ENCODE measurements at regions not wholly inside any gene's neighbourhood (a gene's known extent, or its start where the extent isn't known, plus 50 kb on each side); places are given as distances from the start of the nearest gene placed in this dataset.
"Not testable (repeated sequence)": the region's sequence is repeated elsewhere in the genome, so short reads cannot be mapped to it uniquely, and the experiment has no call there.

GRCh38 chr5:98330871-98331270, 442.6 kb upstream of the RGMB start:
- no peak for DNase-seq

GRCh38 chr5:98333921-98334320, 439.5 kb upstream of the RGMB start:
- no peak for DNase-seq

DNA sequence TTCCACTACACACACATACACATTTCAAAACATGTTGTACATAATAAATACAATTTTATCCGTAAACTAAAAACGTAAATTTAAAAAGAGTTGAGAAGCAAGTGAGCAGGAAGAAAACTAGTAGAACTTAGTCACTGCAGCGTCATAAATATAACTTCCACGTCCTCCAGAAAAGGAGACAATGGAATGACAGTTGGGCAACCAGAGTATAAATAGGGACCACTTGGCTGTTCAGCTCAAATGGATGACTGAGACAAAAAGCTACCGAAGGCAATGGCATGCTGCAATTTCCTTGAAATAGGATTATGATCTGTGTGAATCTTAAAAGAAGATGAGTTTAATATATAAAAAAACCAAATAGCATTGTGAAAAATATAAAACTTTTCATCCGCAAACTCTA, 438.5 kb upstream of the RGMB start:
- DNase-seq, result no peak

GRCh38 chr5:98339141-98339848, 434.2 kb upstream of the RGMB start:
- no peak for DNase-seq

DNA sequence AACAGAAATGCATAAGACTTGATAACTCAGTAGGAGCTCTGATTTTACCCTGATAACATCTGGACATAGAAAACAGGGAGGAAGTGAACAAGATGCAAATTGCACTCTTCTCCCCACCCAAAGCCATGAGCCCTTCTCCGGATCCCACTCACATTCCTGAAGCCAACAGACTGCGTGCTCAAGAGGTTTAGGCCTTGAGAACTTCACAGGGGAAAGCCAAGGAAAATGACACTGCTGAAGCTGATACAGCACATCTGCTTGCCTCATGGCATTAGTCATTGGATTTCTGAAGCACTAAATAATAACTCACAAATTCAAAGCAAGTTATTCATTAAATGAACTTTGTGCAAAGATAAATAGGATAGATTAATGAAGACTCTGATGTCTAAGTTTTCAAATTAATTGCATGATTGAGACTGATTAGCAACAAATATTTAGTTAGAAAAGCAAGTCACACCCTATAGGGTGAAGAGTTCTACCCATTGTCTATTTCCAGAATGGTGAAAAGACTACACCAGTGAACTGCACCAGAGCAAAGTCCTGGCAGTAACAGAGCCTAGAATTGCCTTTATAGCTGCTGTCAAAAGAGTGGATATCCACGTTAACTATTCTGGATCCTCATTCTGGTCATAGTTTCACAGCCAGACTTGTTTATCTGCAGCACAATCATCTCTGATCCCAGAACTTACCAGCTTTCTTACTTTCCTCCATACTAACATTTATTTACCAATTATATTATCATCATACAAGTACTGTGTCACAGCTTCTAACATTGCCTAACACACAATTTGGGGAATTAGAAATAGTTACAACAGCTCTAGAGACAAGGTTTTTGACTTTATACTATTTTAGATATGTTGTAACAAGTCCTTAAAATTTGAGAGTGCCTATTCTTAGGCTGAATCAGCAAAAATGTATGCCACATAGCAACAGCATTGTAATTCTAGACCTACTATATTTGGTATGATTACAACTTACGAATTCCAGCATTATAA, 432.1 kb upstream of the RGMB start:
- no peak for DNase-seq

DNA sequence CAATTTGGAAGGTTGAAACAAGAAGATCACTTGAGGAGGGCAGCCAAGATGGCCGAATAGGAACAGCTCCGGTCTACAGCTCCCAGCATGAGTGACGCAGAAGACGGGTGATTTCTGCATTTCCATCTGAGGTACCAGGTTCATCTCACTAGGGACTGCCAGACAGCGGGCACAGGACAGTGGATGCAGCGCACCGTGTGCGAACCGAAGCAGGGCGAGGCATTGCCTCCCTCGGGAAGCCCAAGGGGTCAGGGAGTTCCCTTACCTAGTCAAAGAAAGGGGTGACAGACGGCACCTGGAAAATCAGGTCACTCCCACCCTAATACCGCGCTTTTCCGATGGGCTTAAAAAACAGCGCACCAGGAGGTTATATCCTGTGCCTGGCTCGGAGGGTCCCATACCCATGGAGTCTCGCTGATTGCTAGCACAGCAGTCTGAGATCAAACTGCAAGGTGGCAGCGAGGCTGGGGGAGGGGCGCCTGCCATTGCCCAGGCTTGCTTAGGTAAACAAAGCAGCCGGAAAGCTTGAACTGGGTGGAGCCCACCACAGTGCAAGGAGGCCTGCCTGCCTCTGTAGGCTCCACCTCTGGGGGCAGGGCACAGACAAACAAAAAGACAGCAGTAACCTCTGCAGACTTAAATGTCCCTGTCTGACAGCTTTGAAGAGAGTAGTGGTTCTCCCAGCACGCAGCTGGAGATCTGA, 430.4 kb upstream of the RGMB start:
- not testable (repeated sequence) for DNase-seq

DNA sequence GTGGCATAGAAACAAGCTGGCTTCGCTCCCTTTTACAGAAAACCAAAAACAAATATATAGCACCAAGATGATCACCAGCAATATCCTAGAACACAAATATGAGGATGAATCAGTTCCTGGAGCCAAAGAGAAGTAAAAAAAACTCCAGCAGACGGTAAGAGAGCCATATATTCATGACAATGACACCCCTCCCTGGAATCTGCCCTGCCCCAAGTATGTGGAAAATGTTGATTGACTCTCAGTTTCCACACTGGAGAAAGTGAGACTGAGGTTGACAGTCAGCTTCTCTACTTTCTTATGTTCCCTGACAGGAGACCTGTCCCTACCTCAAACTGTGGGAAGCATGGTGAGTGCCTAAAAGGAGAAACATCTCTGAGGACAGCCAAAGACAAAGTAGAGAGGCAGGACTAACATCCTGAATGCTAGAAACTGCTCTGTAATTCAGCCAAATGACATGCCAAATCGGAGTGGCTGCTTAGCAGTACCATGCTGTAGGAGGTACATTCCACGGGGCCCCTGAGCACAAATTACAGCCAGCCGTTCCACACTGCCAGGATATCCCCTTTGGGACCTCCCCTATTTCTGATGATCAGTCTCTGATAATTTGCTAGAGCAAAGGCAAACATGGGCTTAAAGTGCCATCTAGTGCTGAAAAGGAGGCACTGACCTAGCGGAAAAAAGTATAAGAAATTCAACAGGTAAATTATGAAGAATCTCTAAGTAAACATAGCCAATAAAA, 424.0 kb upstream of the RGMB start:
- DNase-seq, result peak; percentile 68

DNA sequence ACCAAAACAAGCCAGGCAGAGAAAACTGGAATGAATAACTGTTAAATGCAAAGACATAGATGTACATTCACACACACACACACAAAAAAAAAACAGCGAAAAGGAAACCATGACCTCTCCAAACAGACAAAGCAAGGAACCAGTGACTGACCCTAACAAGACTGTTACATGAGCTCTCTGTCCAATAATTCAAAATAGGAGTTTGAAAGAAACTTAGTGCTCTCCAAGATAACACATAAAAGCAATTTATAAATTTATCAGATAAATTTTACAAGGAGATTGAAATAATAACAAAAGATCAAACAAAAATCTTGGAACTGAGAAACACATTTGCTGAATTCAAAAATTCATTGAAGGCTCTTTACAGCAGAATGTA, 423.5 kb upstream of the RGMB start:
- no peak for DNase-seq

DNA sequence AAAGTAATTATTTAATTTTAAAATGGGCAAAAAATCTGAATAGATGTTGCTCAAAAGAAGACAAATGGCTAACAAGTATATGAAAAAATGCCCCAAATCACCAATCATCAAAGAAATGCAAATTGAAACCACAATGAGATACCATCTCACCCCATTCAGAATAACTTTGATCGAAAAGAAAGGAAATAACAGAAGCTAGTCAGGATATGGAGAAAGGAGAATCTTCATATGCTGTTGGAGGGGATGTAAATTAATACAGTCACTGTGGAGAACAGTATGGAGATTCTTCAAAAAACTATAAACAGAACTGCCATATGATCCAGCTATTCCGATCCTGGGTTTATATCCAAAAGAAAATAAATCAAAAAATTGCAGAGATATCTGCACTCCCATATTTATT, 418.5 kb upstream of the RGMB start:
- no peak for DNase-seq

DNA sequence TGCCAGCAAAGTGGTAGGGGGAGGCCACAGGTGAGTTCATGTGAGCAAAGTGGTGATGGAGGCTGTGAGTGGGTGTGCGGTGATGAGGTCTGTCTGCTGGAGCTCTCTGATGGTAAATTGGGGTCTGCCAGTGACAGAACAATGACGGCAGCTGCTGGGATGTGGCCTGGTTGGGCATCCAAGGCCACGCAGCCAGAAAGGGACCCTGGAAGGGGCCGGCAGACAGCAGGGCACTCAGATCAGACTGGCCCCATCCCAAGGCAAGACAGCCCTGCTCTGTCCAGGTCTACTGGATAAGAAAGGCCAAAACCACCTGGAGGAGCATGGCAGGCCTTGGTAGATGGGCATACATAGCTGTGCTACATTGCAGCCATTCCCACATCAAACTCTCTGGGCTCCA, 412.9 kb upstream of the RGMB start:
- DNase-seq, result no peak

- no peak for DNase-seq
These were observed 410.3 kb upstream of the RGMB start for GRCh38 chr5:98363157-98363556.

DNA sequence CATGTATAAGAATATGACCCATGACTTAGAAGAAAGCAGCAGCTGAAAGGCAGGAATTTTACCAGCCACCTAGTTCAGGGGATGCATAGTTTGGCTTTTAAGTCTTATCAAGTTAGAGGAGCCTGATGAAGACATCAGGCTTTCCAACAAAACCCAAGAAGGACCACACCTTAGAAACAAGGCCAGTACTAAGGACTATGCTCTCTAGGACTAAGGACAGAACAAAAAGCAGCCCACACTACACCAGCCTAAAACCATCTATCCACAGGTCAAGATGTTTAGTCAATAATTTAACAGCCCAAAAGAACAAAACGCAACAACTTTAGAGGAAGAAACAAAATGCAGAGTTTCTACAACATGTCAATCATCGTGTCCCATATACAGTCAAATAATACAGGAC, 408.9 kb upstream of the RGMB start:
- DNase-seq, result no peak

GRCh38 chr5:98365126-98365525, 408.3 kb upstream of the RGMB start:
- DNase-seq, result peak; percentile 73

DNA sequence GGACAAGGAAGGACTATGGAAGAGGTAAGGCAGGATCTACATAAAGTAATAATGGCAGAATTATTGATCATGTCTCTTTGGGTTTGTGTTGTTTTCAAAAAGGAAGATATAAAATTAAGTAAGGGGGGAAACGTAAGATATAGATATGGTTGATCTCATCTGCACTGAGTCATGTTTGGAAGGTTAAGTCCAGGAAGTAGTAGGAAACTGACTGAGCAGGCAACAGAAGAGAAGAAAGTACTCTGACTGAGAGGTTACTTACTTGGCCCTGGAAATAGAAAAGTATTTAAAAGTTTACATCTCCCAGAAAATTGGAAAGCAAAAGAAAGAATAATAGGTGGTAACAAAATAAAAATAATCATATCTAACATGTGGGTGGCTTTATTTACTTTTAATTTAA, 405.3 kb upstream of the RGMB start:
- DNase-seq, result peak; percentile 3

- DNase-seq, result no peak
These were observed 401.1 kb upstream of the RGMB start for GRCh38 chr5:98372351-98372750.

GRCh38 chr5:98391921-98392625, 381.4 kb upstream of the RGMB start:
- no peak for DNase-seq

DNA sequence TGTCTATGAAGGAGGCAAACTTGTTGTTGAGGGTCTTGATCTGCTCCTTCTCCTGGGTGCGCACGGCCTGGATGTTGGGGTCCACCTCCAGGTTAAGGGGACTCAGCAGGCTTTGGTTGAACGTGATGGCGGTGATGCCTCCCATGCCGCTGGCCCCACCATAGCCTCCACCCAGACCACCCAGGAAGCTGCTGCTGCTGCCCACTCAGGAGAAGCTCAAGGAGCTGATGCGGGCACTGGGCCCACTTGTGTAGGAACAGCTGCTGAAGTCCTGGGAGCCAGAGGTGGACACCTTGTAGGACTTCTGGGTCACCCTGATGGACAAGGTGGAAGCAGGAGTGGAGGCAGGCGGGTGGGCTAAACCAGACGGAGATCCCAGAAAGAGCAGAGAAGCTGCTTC, 380.3 kb upstream of the RGMB start:
- not testable (repeated sequence) for DNase-seq

- no peak for DNase-seq
These were observed 376.4 kb upstream of the RGMB start for GRCh38 chr5:98397081-98397480.

- DNase-seq, result no peak
These were observed 375.0 kb upstream of the RGMB start for GRCh38 chr5:98398465-98398864.

GRCh38 chr5:98401656-98402055, 371.8 kb upstream of the RGMB start:
- DNase-seq, result no peak

DNA sequence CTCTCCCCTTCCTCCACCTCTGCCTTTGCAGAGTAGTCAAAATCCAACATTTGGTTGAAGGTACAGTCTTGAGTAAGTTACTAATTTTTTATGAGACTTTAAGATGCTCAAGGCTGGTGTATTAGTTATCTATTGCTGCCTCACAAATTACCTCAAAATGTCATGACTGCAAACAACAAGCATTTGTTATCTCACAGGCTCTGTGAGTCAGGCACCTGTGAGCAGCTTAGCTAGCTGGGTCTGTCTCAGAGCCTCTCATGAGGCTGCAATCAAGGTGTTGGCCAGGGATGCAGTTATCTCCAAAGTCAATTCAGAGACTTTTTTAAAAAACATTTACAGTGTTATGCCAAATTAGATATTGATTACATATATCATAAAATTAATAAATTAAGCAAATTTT, 371.3 kb upstream of the RGMB start:
- no peak for DNase-seq

GRCh38 chr5:98403131-98403530, 370.3 kb upstream of the RGMB start:
- DNase-seq, result no peak
